Tongue (tissue), 1 donor: ENCODE measurements at regions not wholly inside any gene's neighbourhood (a gene's known extent, or its start where the extent isn't known, plus 50 kb on each side); places are given as distances from the start of the nearest gene placed in this dataset.

ENCODE experiments used
- DNase-seq: peaks from one replicate; pipeline ENCODE4 v3.0.0-alpha.2; 2015

DNA sequence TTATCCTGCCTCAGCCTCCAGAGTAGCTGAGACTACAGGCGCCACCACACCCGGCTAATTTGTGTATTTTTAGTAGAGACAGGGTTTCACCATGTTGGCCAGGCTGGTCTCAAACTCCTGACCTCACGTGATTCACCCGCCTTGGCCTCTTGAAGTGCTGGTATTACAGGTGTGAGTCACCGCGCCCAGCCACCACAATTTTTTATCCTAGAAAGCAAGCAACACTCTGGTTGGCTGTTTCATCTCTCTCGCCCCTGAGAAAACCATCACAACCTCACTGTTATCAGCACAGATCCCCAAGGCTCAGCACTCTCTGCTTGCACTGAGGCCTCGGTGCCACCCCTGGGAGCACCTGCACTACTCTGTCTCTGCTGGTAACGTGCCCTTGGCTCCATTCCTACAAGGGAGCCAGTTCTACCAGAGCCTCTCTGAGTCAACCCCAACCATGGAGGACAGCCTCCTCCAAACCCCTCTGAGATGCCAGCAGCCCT is 134.8 kb upstream of the AGAP1 start:
- no peak for DNase-seq

DNA sequence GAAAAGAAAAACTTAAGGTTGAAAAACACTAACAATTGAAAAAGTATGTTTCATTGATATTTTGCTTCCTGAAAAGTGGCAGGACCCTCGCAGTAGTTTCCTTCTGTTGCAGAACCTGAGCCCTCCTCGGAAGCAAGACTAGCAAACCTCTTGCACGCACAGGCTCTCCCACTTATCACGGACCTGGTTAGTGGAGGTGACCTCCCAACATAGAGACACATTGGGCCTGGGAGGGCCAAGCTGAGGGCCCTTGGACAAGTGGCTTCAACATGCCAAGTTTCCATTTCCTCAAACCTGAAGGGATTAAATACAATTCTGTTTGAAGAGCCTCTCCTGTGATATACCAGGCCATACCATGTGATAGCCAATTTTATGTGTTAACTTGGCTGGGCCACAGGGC is 133.4 kb upstream of the AGAP1 start:
- no peak for DNase-seq

DNA sequence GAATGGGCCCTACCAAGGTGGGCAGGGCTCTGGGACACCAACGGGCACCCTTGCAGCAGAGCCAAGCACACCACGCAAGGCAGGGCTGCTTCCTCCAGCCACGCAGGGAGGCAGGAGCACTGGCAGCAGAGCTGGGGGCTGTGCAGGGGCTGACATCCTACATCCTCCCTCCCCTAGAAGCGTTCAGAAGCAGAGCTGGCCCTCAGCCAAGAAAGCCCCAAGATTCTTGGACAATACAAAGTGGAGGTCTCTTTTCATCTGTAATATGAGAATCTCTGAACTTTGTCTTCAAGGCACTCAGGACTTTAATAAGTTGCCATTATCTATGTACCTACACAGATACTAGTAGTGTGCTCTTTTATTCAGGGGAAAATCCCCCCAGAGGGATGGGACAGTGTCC is 128.1 kb upstream of the AGAP1 start:
- DNase-seq: no peak

DNA sequence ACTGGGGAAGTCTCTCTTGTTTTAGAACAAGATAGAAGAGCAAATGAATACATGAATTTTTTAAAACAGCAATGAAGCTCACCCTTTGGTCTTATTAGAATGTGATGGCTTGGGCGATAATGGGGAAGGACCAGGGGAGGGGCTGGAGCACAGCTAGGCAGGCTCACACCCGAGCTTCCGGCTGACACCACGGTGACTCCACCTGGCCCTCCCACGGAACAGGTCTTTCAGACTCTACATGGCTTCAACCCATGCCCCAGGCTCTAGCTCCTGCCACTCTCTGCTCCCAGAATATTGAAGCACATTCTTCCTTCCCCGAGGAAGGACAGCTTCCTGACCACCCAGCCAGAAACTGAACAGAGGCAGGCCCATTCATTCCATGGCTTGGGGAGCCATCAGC is 127.5 kb upstream of the AGAP1 start:
- DNase-seq: no peak

DNA sequence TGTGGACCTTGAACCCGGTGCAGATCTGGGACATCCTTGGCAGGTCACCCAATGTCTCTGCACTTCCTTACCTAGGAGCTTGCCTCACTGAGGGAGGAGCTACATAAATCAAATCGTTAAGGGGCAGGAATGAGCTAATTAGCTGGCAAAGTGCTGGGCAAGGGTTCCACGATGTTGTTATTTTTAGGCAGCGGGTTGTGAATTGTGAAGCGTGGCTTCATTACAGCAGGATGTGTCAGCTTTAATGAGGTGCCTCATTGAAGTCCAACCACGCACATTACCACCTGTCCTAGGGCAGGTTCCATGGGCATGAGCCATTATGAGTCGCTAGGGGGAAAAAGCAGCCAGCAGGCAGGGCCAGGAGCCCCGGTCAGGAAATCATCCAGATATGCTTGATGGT is 127.0 kb upstream of the AGAP1 start:
- no peak for DNase-seq

DNA sequence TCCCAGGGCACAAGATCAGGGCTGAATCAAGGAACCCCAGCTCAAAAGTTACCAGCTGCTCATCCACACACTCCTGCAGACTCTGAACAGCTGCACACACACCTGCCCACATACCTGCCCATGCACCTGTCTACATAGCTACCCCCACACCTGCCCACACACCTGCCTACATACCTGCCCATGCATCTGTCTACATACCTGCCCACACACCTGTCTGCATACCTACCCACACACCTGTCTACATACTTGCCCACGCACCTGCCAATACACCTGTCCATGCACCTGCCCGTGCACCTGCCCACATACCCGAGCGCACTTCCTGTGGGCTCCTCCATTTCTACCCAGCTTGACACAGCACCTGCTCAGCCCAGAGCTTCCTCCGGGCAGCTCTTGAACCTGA is 122.8 kb upstream of the AGAP1 start:
- DNase-seq: no peak

DNA sequence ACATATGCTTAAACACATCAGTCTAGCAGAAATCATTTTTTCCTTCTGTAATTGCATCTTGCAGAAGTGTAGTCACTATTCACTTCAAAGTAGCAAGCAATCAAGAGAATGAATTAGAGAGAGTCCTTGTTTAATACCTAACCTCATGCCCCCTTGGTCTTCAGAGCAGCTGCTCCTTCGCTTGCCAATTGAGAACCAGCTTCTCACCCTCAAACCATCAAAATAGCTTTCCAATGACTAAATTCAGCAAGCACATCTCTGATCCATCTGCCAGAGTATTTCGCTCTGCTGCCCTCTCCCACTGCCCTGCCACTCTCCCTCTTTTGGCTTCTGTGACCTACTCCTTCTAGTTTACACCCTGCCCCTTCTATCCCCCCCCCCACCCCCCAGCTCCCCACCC is 120.7 kb upstream of the AGAP1 start:
- no peak for DNase-seq

DNA sequence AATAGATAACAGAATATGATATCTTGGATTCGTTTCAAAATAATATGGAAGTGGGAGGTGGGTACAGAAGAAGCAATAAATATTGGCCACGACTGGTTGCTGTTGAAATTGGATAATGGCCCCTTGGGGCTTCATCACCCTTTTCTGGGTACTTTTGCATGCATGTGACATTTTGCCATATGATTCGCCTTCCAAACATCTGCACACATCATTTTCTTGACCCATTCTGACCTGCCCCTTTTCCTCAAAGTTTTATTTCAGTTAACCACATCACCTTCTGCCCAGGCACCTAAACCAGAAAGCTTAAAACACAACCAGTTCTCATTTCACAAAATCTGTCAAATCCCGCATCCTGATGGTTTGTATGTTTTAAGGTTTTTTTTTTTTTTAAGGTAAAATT is 116.7 kb upstream of the AGAP1 start:
- no peak for DNase-seq

DNA sequence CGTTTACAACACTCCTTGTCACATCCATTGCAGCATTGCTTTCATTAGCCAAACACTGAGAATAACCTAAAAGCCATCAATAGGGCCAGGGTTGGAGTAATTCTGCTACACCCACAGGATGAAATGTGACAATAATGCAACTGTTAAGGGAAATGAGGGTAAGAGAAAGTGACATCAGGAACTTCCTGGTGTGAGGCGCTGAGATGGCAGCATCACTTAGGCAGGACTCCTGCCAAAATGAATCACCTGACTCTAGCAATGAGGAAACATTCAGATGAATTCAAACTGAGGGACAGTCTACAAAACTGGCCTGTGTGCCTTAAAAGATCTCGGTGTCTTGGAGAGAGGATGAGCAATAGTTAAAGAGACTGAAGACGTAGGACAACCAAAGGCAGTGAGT is 115.6 kb upstream of the AGAP1 start:
- no peak for DNase-seq

DNA sequence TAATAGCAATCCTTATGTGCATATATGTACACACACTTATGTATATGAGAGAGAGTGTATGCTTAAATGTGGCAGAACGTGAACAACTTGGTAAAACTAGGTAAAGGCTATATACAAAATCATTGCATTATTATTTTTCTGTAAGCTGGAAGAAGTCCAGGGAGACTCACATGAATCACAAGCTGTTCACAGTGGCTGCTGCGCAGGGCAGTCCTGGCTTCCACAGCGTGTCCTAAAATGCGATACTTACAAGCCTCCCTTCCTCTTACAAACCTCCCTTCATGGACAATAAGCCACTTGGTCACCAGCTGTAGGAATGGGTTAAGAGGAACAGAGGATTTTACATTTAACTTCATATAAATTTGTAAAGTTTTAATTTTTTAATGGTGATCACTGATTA is 114.9 kb upstream of the AGAP1 start:
- no peak for DNase-seq

DNA sequence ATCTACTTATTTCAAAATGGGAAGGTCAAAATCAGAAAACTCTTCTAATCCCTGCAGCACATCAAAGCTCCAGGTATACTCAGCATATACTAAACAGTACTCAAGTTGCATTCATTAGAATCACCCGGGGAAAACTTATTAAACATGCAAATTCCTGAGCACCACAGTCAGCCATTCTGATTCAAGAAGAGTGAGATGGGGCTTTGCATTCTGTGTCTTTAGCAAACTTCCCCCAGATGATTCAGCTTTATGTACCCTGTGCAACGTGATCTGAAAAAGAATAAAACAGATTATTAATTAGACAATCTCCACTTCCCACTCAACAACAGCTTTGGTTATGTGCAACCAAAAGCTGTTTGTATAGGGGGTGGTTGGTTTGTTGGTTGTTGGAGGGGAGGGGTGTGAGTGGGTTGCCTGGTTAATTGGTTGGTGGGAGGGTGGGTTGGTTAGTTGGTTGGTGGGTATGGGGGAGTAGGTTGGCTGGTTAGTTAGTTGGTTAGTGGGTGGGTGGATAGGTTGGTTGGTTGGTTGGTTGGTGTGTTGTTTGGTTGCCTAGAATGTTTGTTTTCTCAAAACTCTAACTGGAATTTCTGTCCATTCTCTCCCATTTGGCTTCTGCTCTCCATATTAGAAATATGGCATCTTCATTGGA is 112.5 kb upstream of the AGAP1 start:
- DNase-seq: no peak

DNA sequence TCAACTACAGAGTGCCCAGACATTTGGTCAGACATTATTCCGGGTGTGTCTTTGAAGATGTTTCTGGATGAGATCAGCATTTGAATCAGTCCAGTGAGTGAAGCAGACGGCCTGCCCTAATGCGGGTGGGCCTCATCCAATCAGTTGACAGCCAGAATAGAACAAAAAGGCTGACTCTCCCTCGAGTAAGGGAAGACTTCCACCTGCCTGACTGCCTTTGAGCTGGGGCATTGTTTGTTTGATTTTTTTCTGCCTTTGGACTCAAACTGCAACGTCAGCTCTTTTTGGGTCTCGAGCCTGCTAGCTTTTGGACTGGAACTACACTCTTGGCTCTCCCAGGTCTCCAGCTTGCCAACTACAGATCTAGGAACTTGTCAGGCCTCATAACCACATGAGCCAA is 111.7 kb upstream of the AGAP1 start:
- peak; percentile 80 for DNase-seq

DNA sequence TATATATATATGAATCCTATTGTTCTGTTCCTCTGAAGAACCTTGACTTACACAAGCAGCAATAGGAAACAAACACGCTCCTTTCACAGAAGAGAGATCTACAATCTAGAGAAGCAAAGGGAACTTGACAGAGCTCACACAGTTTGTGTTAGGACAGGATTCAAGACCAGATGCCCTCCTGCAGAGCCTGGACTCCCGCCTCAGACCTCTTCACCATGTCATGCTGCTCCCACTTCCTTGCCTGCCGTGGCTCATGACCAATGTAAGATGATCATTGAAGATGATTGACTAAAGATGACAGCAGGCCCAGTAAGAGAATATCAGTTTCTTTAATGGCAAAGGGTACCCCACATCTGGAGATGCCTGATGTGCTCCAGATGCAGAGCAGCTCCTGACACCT is 111.2 kb upstream of the AGAP1 start:
- peak; percentile 28 for DNase-seq

DNA sequence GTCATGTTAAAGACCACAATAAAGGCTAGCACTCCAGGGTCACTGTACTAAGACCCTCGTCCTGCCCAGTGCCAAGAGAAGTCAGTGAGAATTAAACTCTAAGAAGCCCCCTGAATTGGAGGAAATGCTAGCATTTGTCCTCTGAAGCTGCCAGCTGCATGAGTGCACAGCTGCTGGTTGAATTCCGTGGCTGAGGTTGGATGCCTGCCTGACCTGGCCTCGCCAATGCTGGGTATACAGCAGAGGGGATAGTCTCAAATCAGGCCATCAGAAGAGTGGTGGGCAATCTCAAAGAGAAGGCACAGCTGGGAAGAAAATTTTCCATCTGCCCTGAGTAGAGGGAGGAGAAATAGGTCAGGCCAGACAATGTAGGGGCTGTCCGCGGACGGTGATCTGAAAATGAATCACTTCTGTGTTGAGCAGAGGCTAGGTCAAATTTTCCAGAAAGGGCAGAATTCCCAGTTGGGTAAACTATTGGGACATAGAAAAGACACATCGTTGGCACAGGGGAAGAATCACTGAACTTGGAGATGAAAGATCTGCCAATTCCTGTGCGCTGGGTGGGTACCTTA is 110.5 kb upstream of the AGAP1 start:
- DNase-seq: peak; percentile 76

DNA sequence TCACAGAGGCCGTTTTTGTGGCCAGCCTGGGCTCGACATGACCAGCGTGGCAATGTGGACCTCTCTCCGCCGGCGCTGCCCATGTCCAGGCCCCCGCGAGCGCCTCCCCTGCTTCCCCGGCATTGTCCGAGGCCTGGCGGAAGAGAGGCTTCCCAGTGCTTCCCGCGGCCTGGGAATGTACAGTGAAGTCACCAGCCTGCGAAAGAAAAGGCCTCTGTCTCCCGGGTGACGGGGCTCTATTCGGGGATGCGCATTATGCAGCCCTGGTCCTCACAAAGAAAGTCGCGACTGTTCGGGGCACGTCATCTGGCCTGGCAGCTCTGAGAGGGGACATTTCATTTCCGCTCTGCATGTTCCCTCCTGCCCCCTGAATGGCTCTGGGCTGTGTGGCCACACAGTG is 109.2 kb upstream of the AGAP1 start:
- no peak for DNase-seq

DNA sequence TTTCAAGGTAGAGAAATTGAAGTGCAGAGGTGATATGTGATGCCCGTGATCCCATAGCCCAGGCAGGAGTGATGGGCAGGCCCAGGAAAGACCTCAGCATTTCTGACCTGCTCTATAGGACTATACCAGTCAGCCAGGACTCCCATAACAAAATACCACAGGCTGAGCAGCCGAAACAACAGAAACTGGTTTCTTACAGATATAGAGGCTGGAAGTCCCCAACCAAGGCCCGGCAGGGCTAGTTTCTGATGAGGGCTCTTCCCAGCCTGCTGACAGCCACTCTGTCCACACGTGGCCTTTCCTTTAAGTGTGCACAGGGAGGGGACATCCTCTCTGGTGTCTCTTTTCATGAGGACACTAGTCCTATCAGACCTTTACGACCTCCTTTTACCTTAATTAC is 104.2 kb upstream of the AGAP1 start:
- no peak for DNase-seq

DNA sequence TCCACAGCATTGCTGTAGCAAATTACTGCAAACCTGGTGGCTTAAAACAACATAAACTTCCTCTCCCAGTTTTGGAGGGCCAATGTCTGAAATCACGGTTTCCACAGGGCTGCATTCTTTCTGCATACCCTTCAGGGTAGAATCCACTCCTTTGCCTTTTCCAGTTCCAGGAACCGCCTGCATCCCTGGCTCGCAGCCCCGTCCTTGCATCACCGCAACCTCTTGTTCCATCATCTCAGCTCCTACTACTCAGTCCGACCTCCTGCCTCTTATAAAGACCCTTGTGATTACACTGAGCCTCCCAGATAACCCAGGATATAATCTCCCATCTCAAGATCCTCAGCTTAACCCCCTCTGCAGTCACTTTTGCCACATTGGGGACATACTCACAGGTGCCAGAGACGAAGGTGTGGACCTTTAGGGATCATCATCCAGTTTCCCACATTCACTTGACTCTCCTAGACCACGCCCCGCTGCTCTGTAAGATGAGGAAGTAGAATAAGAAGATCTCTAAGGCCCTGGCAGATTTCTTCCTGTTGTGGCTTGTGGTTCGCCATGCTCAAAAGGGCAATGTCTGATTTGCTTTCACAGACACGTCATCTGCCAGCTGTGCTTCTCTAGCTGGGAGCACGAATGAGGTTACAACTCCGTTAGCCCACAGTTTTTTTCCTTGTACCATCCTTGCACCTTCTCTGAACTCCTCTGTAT is 103.6 kb upstream of the AGAP1 start:
- no peak for DNase-seq

DNA sequence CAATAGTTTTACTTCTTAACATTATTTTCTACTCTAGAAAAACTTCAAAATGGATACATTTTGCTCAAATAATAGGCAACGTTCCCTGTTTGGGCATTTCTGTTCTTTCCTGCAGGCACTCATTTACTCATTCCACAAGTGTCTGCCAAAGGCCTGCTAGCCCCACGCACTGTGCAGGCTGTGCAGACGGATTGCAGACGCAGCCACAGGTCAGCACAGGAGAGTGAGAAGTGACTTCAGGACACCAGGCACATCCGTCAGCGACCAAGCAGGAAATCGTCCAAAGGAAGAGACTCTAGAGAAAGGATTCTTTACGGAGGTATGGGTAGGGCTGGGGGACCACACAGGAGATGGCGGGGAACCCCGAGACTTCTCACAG is 103.0 kb upstream of the AGAP1 start:
- no peak for DNase-seq

DNA sequence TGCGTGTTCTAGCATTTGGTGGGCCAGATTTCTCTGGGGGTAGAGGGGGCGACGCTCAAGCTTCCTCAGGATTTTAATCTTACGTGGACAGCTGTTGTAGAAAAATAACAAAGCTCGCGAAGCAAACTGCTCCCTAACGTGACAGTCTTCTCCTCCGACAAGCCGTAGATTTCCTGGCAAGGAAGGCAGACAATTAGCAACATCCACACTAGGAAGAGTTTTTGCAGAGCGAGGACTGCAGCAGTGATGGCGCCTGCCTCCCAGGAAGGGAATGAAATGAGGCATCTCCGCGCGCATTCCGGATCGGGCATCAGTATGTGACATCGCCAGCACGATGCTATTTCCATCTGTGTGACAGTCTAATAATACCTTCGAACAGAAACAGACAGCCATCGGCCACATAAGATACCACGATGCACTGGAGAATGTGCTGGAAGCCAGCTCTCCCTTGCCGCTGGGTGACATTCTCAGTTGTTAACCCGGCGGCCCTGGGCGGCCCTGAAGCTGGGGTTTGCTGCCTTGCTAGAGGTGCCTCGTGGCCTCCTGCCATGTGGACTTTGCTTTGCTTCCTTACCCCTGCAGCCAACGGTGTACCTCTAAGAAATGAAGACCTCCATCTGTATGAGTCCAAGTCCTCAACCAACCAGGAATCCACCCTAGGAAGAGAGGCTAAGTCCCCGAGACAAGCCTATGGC is 101.8 kb upstream of the AGAP1 start:
- peak; percentile 34 for DNase-seq

DNA sequence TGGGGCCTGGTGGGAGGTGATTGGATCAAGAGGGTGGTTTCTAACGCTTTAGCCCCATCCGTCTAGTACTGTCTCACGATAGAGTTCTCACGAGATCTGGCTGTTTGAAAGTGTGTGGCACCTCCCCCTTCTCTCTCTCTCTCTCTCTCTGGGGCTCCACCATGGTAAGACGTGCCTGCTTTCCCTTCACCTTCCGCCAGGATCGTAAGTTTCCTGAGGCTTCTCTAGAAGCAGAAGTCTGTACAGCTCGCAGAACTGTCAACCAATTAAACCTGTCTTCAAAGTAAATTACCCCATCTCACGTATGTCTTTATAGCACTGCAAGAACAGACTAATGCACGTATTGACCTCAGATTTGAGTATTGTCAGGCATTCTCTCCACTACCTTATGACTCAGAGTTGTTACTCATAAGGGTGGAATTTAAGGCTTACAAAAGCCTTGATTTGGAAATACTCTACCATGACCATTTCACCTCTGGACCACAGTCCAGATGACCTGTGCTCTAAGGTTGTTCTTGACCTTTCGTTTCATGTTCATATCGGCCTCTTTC is 99.5 kb upstream of the AGAP1 start:
- DNase-seq: no peak

DNA sequence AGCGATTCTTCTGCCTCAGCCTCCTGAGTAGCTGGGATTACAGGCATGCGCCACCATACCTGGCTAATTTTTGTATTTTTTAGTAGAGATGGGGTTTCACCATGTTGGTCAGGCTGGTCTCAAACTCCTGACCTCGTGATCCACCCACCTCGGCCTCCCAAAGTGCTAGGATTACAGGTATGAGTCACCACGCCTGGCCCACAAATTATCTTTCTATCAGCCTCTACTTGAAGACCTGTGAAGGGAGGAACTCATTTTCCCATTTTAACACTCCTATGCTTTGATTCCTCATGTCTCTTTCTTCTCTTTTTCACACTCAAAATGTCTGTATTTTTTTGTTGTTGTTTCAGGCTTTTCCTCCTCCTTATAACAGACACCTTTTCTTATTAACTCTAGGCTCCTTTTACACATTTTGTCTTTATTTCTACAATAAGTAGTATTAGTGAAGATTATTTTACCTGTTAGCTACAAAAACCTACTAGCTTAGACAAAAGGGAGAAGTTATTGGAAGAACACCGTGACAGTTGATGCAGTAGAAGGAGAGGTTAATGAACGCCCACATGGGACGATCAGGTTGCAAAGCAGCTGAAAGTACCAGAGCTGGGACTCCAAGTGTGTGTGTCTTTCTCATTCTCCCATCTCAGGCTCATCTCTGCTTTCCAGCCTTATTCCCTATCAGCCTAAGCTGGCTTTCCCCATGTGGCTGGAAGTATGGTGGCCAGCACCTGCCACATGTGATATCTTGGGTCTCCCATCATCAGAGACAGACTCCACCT is 97.6 kb upstream of the AGAP1 start:
- no peak for DNase-seq

DNA sequence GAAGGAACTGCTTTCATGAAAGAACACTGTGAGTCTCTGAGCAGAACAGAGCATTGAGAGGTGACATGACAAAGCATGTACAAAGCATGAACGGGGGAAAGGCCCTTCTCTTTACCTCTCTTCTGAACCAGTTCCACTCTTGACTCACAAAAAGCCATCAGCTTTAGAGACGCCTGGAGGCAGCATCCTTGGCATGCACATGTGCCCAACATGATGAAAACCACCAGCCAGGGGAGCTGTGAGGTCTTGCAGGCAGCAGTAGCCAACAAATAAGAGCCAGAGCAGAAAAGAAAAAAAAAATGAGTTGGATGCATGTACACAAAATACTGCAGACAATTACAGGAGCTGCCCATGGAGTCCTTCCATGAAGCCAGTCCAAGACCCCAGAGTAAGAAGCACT is 95.5 kb upstream of the AGAP1 start:
- DNase-seq: no peak
